ENCODE measurements at regions not wholly inside any gene's neighbourhood (a gene's known extent, or its start where the extent isn't known, plus 50 kb on each side); places are given as distances from the start of the nearest gene placed in this dataset.

DNA sequence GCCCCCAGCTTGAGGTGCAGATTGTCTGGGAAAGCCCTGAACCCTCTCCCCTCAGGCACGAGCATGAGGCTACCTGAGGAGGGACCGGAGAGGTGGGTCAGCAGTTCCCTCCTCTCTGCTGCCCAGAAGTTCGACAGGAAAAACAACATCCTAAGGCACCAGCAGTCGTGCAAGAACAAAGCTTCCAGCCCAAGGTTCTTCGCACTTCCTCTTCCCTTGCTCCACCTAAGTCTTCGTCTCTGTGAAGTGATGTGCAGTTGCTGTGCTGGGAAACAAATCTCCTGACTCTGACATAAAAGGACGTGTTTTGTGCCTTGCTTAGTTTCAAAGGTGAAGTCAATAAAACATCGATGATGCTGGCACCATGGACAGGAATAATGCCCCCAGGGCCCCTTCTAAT, 173.3 kb downstream of the USP12 start:
- no peak overlapping the region for H3K27ac ChIP-seq (ENCODE audit: insufficient read length, low read depth, low read length)
- H3K18ac ChIP-seq (ENCODE audit: insufficient read length, low read depth, low read length): no peak overlapping the region
- H3K79me2 ChIP-seq (ENCODE audit: insufficient read depth, low read length): no peaks in the 10 kb centered on the region
- no peak overlapping the region for H3K56ac ChIP-seq (ENCODE audit: insufficient read length, low read depth, low read length)
- TF ChIP-seq, protein P1, sequence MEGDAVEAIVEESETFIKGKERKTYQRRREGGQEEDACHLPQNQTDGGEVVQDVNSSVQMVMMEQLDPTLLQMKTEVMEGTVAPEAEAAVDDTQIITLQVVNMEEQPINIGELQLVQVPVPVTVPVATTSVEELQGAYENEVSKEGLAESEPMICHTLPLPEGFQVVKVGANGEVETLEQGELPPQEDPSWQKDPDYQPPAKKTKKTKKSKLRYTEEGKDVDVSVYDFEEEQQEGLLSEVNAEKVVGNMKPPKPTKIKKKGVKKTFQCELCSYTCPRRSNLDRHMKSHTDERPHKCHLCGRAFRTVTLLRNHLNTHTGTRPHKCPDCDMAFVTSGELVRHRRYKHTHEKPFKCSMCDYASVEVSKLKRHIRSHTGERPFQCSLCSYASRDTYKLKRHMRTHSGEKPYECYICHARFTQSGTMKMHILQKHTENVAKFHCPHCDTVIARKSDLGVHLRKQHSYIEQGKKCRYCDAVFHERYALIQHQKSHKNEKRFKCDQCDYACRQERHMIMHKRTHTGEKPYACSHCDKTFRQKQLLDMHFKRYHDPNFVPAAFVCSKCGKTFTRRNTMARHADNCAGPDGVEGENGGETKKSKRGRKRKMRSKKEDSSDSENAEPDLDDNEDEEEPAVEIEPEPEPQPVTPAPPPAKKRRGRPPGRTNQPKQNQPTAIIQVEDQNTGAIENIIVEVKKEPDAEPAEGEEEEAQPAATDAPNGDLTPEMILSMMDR (conservative IDR thresholded peaks at IDR 0.05): no peak
- no peak overlapping the region for H4K5ac ChIP-seq (ENCODE audit: insufficient read length, low read depth, low read length)
- peaks cover 14% of the 10 kb centered on the region for H3K27me3 Mint-ChIP-seq (ENCODE audit: low read depth)
- H2BK120ac ChIP-seq (ENCODE audit: low read depth, low read length, poor library complexity, severe bottlenecking): no peak overlapping the region
- no peak overlapping the region for H3K27ac Mint-ChIP-seq
- H3K4me3 Mint-ChIP-seq: no peak overlapping the region
- no peak overlapping the region for H4K8ac ChIP-seq (replicated peaks; ENCODE audit: insufficient read length, low read depth, low read length)
- H2BK12ac ChIP-seq (ENCODE audit: insufficient read length, low read depth, low read length): no peak overlapping the region
- H3K79me1 ChIP-seq (ENCODE audit: insufficient read depth, low read depth, low read length, poor library complexity, severe bottlenecking): no peaks in the 10 kb centered on the region
- no peak overlapping the region for H3K4me2 ChIP-seq (ENCODE audit: insufficient read depth, insufficient read length, low read length)
- H3K23me2 ChIP-seq (ENCODE audit: insufficient read length, low read depth, low read length, poor library complexity, severe bottlenecking): no peaks in the 10 kb centered on the region
- no peak overlapping the region for H2BK15ac ChIP-seq (ENCODE audit: low read depth, low read length)
- H3K23ac ChIP-seq (ENCODE audit: insufficient read length, low read depth, low read length): no peak overlapping the region
- no peak overlapping the region for H2AK5ac ChIP-seq (ENCODE audit: insufficient read length, low read length)
- WGBS (ENCODE audit: extremely low coverage, insufficient read length, low lambda C conversion rate): no CpG with 5 or more reads among the region's 8 CpGs
- H3K4me1 ChIP-seq (ENCODE audit: insufficient read depth, low read length): no peaks in the 10 kb centered on the region
- no peak overlapping the region for H2BK20ac ChIP-seq (ENCODE audit: low read depth, low read length, poor library complexity, severe bottlenecking)
- no peaks in the 10 kb centered on the region for H3K4me1 Mint-ChIP-seq
- H2AFZ ChIP-seq (ENCODE audit: low read length): no peak overlapping the region
- H3K9me3 Mint-ChIP-seq: 0 out of 5 replicates have a peak, but pooled peaks cover 0 to 2% of the 10 kb centered on the region in 2 experiments
- H3K27me3 ChIP-seq (ENCODE audit: insufficient read depth, low read length): no peaks in the 10 kb centered on the region
- no peaks in the 10 kb centered on the region for H3K36me3 Mint-ChIP-seq (ENCODE audit: insufficient read depth in 1 of 3, low read depth in 3 of 3)
- no peak overlapping the region for H3K14ac ChIP-seq (ENCODE audit: insufficient read depth, low read length)
- no peak overlapping the region for H4K91ac ChIP-seq (ENCODE audit: insufficient read length, low read depth, low read length)
- H3K4ac ChIP-seq (ENCODE audit: low read depth, low read length): no peak overlapping the region
- H2BK5ac ChIP-seq (ENCODE audit: insufficient read length, low read length): no peak overlapping the region
- H3T11ph ChIP-seq (ENCODE audit: low read length): no peak overlapping the region
- H4K20me1 ChIP-seq (ENCODE audit: control insufficient read depth, insufficient read depth, insufficient read length): no peaks in the 10 kb centered on the region
- no peaks in the 10 kb centered on the region for H3K9me3 ChIP-seq (ENCODE audit: control insufficient read depth, low read depth, low read length)
- H3K9ac ChIP-seq (ENCODE audit: extremely low read depth, insufficient read length, low read length): no peak overlapping the region
- no peak for DNase-seq
